ENCODE measurements at regions not wholly inside any gene's neighbourhood (a gene's known extent, or its start where the extent isn't known, plus 50 kb on each side); places are given as distances from the start of the nearest gene placed in this dataset.

- no peak for DNase-seq (ENCODE audit: low spot score)
Observed at GRCh38 chr13:44098559-44098958, 218.9 kb downstream of the LACC1 start.

GRCh38 chr13:44101347-44102083, 221.8 kb downstream of the LACC1 start:
- DNase-seq (ENCODE audit: low spot score): no peak

GRCh38 chr13:44103429-44104196, 223.9 kb downstream of the LACC1 start:
- no peak for DNase-seq (ENCODE audit: low spot score)

DNA sequence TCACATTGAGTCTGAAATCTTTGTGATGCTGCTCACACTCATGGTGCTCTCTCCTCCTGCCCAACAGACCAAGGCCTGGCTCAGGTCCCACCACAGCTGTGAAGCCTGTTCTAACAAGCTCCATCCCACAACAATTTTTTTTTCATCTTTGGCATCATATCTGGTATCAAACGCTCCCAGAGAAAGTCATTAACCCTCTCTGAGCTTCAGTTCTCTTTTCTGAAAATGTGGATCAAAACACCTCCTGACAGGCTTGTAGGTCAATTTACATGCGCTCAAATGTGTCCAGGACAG, 224.4 kb downstream of the LACC1 start:
- DNase-seq (ENCODE audit: low spot score): no peak

DNA sequence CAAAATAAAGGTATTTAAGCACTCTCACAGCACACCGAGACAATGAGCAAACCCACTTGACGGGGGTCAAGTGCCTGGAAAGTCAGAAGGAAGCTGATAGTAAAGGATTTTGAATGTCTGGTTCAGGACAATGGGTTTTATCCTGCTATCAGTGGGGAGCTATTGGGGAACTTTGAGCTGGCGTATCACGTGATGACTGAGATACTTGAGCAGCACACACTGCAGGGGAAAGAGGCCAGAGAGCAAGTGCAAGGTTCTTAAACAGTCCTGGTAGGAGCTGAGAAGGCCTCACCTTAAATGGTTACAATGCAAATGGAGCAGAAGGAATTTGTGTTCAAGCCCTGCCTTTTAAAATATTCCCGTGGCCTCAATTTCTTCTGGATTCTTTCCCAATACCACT, 225.3 kb downstream of the LACC1 start:
- no peak for DNase-seq (ENCODE audit: low spot score)

DNA sequence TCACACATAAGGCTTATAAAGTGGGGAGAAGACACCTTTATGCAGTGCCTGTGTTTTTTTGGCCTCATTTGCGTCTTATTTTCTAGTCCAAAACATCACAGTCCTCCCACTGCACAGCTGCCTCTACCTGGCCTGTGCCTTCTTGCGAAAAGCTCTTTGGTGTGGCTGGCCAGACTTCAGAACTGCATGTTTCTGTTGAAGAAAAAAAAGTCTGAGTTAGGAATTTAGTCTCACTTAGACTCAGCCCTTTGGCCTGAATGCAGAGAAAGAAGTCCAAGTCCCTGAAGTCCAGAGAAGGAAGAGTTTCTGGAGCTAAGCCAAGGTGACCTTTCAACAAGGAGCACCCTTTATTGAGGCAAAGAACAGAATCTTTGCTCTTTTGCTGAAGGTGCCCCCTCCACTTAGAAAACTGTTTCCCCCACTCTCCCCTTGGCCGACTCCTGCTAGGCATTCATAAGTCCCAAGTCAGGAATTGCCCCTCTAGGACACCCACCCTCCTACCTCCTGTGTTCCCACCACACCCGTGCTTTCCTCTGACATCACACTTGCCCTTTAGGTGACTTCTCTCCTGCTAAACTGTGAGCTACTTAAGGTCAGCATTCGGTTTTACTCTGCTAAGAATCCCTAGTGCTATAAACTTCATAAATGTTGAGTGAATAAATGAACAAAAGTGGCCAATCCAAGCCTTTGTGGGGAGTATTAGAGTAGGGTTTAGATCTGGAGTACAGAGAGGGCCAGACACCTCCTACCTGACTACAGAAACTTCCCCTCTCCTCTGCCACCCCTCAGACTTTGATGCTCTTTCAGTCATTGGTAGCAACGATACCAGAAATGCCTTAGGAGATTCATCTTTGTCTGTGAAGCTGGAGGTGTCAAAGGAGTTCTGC, 226.8 kb downstream of the LACC1 start:
- no peak for DNase-seq (ENCODE audit: low spot score)

- no peak for DNase-seq (ENCODE audit: low spot score)
Observed at GRCh38 chr13:44107357-44108121, 227.8 kb downstream of the LACC1 start.

DNA sequence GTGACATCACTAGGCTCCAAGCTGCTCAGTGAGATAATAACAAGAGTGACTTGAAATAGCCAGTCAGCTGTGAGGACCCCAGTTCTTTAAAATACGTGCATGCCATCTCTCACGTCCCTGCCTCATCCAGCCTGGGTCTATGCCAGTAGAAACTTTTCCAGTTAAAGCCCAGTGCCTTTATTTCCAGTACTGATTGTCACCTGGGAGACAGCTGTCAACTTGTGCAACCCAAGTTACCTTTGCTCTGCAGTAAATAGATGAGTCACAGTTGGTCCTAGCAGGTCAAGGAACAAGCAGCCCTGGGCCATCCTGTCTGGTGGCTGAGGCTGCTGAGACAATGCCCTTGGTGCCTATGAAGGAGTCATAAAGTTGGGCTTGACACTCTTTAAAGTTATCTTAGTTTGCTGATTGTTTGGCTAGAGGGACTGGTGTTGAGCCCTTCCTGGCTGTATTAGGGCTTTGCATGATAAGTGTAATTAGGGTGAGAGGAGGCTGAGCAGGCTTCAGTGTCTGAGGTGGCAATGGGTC, 228.7 kb downstream of the LACC1 start:
- DNase-seq (ENCODE audit: low spot score): no peak

GRCh38 chr13:44110091-44110621, 230.5 kb downstream of the LACC1 start:
- DNase-seq (ENCODE audit: low spot score): no peak

DNA sequence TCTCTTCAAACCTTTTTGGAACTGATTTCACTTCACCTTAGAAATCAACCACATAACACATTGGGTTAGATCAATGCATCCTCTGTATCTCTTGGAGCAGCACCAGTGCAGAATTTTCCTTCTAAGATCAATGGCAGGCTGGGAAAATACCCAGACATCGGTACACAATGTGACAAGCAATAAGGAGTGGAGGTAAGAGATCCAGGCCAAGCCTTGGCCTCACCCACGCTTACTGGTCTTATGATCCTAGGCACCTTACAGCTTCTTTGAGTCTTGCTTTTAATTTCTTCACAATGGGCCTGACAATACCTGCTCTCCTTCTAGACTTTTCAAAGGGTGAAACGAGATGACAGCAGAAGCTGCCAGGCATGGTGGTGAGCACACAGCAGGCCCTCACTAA, 232.0 kb downstream of the LACC1 start:
- DNase-seq (ENCODE audit: low spot score): no peak

DNA sequence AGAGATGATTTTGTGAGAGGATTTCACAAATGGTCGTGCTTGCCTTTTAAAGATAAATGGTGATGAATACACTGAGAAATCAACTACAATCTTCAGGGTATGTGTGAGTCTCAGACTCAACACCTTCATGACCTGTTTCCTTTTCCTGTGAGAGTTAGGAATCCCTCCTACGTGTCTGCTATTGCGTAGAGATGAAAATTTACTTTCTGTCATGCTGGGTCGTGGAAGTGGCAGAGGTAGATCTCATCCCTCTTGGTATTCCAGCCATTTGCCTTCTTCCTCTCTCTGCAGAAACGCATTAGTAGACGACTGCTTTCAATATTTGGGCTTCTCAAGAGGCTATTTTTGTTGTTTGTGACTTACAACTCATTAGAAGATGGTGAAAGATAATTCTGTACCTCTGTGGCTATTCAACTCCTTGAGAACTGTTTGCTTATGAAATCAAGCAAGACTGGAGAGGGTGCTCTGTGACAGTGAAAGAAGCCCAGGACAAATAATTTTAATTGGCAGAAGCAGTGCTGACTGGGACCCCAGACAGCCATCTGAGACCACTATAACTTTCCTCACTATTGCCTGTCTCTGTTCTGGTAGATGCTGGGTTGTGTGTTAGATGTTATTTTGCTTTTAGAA, 233.1 kb downstream of the LACC1 start:
- DNase-seq (ENCODE audit: low spot score): no peak

GRCh38 chr13:44116562-44117332, 237.0 kb downstream of the LACC1 start:
- no peak for DNase-seq (ENCODE audit: low spot score)

GRCh38 chr13:44117351-44117750, 237.6 kb downstream of the LACC1 start:
- no peak for DNase-seq (ENCODE audit: low spot score)

DNA sequence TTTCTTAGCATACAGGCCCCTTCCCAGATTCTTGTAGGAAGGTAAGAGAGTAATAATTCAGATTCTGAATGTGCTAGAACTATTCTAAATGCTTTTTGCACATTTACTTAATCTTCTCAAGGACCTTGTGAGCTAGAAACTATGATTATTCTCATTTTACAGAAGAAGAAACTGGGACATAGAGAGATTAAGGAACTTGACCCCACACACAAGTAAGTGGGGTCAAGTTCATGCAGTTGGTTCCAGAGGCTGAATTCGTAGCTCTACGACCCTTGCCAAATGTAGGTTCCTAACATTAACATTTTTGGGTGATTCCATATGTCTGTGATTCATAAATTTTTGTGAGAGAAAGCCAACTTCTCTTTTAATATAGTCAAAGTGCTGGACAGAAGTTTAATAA, 238.1 kb downstream of the LACC1 start:
- DNase-seq (ENCODE audit: low spot score): no peak

GRCh38 chr13:44118881-44119280, 239.2 kb downstream of the LACC1 start:
- DNase-seq (ENCODE audit: low spot score): no peak

- no peak for DNase-seq (ENCODE audit: low spot score)
Observed at GRCh38 chr13:44120043-44120442, 240.3 kb downstream of the LACC1 start.

DNA sequence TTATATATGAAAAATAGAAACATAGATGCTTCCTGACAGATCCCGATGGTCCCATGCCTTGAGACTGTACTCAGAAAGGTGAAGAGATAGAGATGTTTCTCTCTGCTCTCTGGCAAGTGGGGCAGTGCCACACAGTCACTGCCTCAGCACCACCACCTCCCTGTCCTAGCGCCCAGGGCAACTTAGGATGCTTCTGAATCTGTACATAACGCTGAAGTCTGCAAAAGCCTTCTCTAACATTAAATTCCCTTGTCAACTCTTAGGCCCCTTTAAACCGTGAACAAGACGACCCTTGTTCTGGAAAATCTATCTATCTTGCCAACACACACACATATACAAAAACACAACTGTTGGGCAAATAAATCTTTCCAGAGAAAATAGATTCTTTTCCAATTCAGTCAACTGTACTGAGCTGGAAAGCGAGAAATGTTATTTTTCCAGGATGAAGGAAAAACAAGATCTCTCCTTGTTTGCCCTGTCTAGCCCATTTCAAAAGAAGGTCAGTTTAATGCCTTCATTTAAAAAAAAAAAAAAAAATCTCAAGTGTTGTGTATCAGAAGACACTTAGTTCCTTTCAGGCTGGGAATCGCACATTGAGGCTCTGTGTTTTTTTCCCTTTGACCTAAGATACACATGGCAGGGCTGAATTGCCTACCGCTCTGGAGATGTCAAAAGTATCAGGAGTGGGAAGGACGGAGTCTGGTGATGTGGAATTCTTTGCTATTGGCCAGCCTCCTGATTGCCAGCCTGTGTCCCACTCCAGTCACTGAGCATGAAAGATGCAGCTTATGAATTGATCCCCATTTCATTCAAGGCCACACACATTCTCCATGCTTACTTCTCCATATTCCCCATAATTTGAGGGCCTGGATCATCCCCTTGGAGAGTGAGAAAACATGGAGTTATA, 241.4 kb downstream of the LACC1 start:
- DNase-seq (ENCODE audit: low spot score): no peak

DNA sequence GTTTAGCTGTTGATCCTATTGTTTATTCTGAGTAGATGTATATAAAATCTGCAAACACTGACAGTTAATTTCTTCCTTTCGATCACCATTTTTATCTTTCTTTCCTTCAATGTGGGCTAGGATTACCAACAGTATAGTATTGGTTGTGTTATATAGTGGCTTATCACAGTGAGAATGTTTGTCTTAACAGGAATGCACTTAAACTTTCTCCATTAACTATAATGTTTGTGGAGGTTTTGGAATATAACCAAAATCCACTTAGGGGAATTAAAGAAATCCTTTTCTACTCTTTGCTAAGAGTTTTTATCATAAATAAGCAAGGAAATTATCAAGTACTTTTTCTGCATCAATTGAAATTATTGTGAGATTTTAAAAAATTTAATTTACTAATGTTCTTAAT, 244.6 kb downstream of the LACC1 start:
- DNase-seq (ENCODE audit: low spot score): no peak

DNA sequence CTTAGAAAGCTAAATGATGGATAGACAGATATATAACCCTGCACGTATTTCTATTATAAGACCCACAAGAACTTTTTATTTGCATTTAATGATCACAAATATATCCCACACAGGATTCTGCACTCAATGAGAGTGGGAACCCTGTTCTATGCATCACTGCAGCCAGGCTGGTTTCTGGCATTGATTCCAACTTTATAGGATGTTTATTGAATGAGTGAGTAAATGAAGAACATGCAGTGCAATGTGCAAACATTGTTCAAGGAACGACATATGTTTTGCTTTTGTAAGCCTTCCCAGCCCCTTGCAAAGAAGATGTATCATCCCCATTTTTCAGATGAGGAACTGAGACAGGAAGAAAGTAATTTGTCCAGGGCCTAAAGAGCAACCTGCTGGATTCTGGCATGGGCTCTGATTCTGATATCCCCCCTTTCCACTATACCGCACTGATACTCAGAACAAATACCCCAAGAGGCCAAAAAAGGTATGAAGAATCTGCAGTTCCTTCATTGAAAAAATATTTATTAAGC, 246.3 kb downstream of the LACC1 start:
- no peak for DNase-seq (ENCODE audit: low spot score)

Data from RKO (cell line).